NCI-H2107 treated with DMSO at 0.1 percent for 48 hours (cell line): ENCODE measurements at regions not wholly inside any gene's neighbourhood (a gene's known extent, or its start where the extent isn't known, plus 50 kb on each side); places are given as distances from the start of the nearest gene placed in this dataset.
"Not testable (repeated sequence)": the region's sequence is repeated elsewhere in the genome, so short reads cannot be mapped to it uniquely, and the experiment has no call there.

Source experiments
- DNase-seq: peaks from one replicate; lab custom pipeline; 2025; ENCODE audit not compliant: unreplicated experiment; lab: John Stamatoyannopoulos, UW

GRCh38 chr7:123264820-123265219, 65.1 kb upstream of the SLC13A1 start:
- not testable (repeated sequence) for DNase-seq

GRCh38 chr7:123260428-123260960, 60.7 kb upstream of the SLC13A1 start:
- DNase-seq = no peak

- DNase-seq = no peak
Observed at GRCh38 chr7:123259759-123260158, 60.0 kb upstream of the SLC13A1 start.
